GM12891 (cell line): ENCODE measurements at regions not wholly inside any gene's neighbourhood (a gene's known extent, or its start where the extent isn't known, plus 50 kb on each side); places are given as distances from the start of the nearest gene placed in this dataset.
A peak's percentile ranks its signal among the peaks of the same experiment; 100 is the strongest.

Experiments
- DNase-seq: peaks from one replicate; pipeline ENCODE4 v3.0.0; 2011; ENCODE audit warnings: low spot score; ENCODE audit not compliant: insufficient read length
- FAIRE-seq: peaks from 2 replicates; lab custom pipeline; 2011; peaks lifted over from hg19 to GRCh38; lab: Jason Lieb, UNC
- PAX5 ChIP-seq: IDR thresholded peaks from 2 replicates; pipeline ENCODE4 v1.6.1; 2011; ENCODE audit warnings: low read length, moderate library complexity, mild to moderate bottlenecking; ENCODE audit not compliant: insufficient read depth, severe bottlenecking
- POLR2A ChIP-seq: IDR thresholded peaks from 2 replicates; pipeline ENCODE4 v1.6.1; 2011; ENCODE audit warnings: low read depth, low read length, control low read depth
- POLR2AphosphoS5 ChIP-seq: IDR thresholded peaks from 2 replicates; pipeline ENCODE4 v1.6.1; 2011; ENCODE audit warnings: low read depth, low read length, control low read depth
- POU2F2 ChIP-seq: IDR thresholded peaks from 2 replicates; pipeline ENCODE4 v1.6.1; 2011; ENCODE audit warnings: low read depth, mild to moderate bottlenecking, control low read depth, low read length, moderate library complexity
- SPI1 ChIP-seq: IDR thresholded peaks from 2 replicates; pipeline ENCODE4 v1.6.1; 2011; ENCODE audit warnings: low read depth, low read length, control low read depth
- TAF1 ChIP-seq: IDR thresholded peaks from 2 replicates; pipeline ENCODE4 v1.6.1; 2011; ENCODE audit warnings: low read depth, low read length, control low read depth

DNA sequence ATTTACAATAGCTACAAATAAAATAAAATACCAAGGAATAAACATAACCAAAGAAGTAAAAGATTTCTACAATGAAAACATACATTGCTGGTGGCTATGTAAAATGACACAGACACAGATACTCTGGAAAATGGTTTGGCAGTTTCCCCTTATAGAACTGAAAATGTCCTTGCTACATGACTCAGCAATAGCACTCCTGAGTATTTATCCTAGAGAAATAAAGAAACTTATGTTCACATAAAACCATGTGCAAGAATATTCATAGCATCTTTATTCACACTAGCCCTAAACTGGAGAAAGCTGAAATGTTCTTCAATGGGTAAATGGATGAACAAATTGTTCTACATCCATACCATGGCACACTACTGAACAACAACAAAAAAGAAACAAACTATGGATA is 100.2 kb upstream of the RFC3 start:
- FAIRE-seq (no peak), DNase-seq (no peak)
- no peak for TF ChIP-seq PAX5
- no peak for TF ChIP-seq POLR2AphosphoS5
- no peak for TF ChIP-seq POLR2A
- TF ChIP-seq POU2F2 = no peak
- no peak for TF ChIP-seq TAF1
- no peak for TF ChIP-seq SPI1

GRCh38 chr13:33721724-33722123 is 96.2 kb upstream of the RFC3 start:
- TF ChIP-seq SPI1 (no peak), POLR2AphosphoS5 (no peak), POLR2A (no peak), TAF1 (no peak)
- DNase-seq (no peak), FAIRE-seq (no peak)

DNA sequence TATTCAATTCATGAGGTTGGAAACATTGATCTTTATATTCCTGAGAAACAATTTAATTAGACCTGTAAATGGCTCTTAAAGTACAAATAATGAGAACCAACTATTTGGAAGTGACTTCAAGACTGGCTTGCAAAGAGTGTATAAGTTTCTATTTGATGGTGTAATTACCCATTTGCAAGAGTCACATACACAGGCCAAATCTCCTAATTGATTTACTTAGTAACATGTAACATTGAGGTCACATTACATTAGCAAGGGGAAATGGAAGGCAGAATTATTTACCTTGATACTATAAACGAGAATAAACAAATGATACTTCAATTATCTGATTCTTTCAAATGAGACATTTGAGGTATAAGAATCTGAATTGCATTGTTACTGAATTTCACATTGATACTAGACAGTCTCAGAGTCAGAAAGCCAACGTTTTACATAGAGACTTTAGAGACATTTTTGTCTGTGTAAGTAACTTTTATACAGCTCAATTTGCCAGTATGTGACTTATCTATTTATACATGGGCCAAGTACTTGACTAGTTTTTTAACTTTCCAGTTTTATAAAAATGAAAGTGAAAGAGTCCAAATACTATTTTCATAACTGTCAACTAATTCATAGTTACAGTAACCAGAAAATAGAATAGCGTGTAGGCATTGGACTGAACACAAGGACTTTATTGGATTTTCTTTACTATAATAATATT is 95.6 kb upstream of the RFC3 start:
- no peak for TF ChIP-seq POLR2AphosphoS5
- TF ChIP-seq POLR2A = no peak
- TF ChIP-seq TAF1 = no peak
- no peak for TF ChIP-seq PAX5
- no peak for TF ChIP-seq POU2F2
- no peak for TF ChIP-seq SPI1
- FAIRE-seq = peak; percentile 48
- no peak for DNase-seq

DNA sequence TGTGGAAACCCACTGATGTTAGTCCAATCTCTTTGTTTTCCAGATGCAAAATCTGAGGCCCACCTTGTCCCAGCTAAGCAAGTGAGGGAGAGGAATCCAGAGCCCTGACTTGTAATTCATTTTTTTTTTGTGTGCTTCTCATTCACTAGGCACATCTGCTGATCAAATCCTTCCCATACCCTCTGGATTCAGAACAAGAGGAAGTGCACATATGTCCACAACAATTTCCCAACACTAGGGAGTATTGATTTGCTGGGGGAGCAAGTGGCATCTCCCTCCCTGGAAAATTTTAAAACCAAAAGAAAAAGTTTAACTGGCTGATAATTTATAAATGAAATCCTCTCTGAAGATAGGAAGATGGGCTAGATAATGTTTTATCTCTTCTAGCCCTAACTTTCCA is 94.6 kb upstream of the RFC3 start:
- FAIRE-seq (no peak), DNase-seq (no peak)
- peak; percentile 44; the same call in 1 of the 2 replicates for TF ChIP-seq SPI1
- no peak for TF ChIP-seq POU2F2

DNA sequence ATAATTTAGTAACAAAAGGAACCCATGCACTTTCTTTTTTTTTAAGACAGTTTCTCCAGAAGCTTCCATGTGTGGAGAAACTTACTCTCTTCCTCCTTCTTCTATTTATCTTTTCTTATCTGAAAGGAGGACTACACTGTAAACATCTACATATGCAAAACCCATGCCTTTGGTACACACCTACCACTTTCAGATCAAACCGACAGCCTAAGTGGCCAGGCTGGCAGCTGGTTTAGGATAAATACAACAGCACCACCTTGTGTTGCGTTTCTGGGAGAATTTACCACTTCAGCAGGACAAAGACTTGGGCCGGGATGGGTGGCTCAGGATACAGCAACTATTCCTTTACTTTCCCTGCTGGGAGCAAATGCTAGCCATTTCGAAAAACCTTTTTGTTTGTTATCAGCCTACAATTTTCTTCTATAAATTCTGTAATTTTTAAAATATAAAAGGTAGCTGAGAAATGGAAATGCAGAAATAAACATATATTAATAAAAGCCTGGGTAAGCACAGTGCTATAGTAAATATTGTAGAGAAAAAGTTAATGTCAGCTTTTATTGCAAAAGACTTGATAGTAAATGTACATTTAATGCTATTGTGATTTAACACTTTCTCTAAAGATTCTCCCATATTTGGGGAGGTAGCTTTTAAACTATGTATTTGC is 94.0 kb upstream of the RFC3 start:
- TF ChIP-seq PAX5 = no peak
- no peak for TF ChIP-seq POLR2AphosphoS5
- TF ChIP-seq POU2F2 = peak; percentile 98
- FAIRE-seq = peak; percentile 98
- no peak for DNase-seq

DNA sequence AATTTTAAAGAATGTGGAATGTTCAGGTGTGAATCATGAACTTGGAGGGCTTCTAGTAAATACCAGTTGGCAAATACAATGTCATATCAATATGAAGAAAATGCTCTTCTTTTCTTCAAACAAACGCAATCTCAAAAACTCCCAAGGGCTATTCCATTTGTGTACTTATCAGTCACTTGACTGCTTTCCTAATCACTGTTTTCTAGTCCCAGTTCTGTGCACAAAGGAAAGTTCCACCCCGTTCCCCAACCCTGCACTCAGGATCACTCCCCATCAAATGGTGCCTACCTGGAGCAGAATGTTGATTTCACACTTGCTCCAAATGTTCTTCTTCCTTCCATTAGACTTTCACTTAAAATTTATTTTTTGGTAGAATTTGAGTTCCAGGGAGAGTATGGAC is 92.6 kb upstream of the RFC3 start:
- no peak for FAIRE-seq
- DNase-seq = no peak
- TF ChIP-seq POU2F2 (no peak), POLR2A (no peak), SPI1 (no peak), POLR2AphosphoS5 (no peak), PAX5 (no peak), TAF1 (no peak)

GRCh38 chr13:33727297-33728083 is 90.5 kb upstream of the RFC3 start:
- FAIRE-seq (peak; percentile 52), DNase-seq (no peak)
- TF ChIP-seq SPI1 = no peak
- TF ChIP-seq POU2F2 = no peak
- no peak for TF ChIP-seq POLR2AphosphoS5
- no peak for TF ChIP-seq PAX5
- TF ChIP-seq POLR2A = no peak

DNA sequence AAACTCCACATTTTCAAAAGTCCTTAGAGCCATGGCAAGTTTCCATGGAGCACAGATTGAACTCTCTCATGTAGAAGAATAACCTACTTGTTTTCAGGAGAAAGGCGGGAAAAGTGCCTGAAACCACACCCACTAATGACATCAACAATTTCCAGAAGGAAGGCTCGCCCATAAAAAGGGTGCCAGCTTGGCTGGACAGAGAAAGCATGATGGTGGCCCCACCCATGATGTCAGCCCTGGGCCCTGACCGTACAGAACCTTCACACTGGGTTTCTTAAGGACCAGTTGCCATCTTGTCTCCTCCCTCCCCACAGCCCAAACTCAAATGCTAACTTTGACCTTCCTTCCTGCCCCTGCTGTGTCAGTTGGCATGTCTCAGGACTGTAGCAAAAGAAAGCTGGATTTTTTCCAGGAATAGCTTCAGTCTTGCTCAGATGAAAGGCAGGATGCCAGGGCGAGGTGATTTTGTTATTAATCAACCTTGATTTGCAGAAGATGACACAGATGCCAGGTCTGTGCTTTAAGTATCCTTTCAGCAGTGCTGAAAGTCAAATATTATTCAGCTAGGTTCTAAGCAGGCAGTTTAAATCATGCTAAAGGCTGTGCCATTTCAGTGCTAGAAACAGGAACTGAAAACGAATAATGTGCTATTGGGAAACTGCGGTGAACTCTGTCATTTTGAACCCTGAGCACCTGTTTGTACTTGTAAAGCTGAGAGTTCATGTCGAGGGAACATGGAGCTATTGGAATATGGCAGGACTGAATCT is 89.5 kb upstream of the RFC3 start:
- DNase-seq (no peak), FAIRE-seq (peak; percentile 98)
- no peak for TF ChIP-seq PAX5
- peak; percentile 100 for TF ChIP-seq SPI1
- TF ChIP-seq TAF1 = no peak
- TF ChIP-seq POLR2A = no peak
- TF ChIP-seq POLR2AphosphoS5 = no peak
- TF ChIP-seq POU2F2 = peak; percentile 86

DNA sequence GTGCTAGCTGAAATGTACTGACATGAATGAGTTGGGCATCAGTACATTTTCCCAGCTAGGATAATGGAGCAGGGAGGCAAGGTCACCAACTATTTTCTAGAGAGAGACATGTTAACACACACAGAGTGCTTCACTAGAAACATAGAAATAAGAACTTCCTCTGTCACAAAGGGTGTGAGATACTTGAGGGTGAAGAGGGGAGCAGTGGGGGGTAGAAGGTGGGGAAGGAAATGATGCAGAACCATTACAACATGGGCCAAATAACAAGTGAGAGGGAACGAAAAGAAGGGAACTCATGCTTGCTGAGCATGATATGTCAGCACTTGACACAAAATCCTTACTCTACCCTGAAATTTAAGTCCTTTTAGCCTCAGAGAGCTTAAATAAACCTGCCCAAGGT is 87.8 kb upstream of the RFC3 start:
- TF ChIP-seq SPI1 (peak; percentile 41), PAX5 (no peak), POLR2AphosphoS5 (no peak), POU2F2 (no peak), POLR2A (no peak)
- DNase-seq (no peak), FAIRE-seq (peak; percentile 90)

DNA sequence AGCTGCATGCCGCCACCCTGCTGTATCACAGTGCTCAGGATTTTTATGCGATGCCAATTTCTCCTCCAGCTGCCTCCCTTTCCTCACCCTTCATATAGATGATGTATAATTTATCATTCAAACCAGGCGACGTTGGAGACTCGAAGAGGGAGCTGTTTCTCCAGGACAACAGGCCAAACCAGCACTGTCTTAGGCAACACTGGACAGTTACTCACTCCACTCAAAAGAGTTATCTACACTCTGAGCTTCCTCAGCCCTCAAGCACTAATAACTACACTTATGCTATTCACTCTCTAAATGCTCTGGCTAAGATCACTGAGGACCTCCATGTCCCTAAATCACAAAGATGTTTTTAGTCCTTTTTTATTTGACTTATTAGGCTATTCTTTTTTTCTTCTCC is 87.3 kb upstream of the RFC3 start:
- FAIRE-seq (peak; percentile 41), DNase-seq (no peak)
- TF ChIP-seq POLR2AphosphoS5 (no peak), POLR2A (no peak), TAF1 (no peak), PAX5 (no peak)
